K562 (cell line): ENCODE measurements at regions not wholly inside any gene's neighbourhood (a gene's known extent, or its start where the extent isn't known, plus 50 kb on each side); places are given as distances from the start of the nearest gene placed in this dataset.

Experiments
- CHD1 ChIP-seq: fragments of 200-600 bp; sonication (generic); IDR thresholded peaks from one replicate; pipeline ENCODE4 v1.6.1; 2012; ENCODE audit warnings: mild to moderate bottlenecking, moderate library complexity, low read length, inconsistent platforms
- ETS2 ChIP-seq: IDR thresholded peaks from 2 replicates; pipeline ENCODE4 v1.6.1; 2016; ENCODE audit warnings: borderline replicate concordance, missing genetic modification characterization, mild to moderate bottlenecking, moderate library complexity, missing compliant biosample characterization; ENCODE audit not compliant: poor library complexity, severe bottlenecking
- EWSR1 ChIP-seq: fragments of 450-650 bp; IDR thresholded peaks from 2 replicates; pipeline ENCODE4 v1.6.1; 2018; ENCODE audit warnings: borderline replicate concordance, mild to moderate bottlenecking, low read depth, moderate library complexity; ENCODE audit not compliant: partially characterized antibody
- MCM5 ChIP-seq: fragments of 450-650 bp; IDR thresholded peaks from 2 replicates; pipeline ENCODE4 v1.6.1; 2016; ENCODE audit warnings: low read depth
- PPARD ChIP-seq: fragments of 250-450 bp; sonication (Bioruptor Pico); IDR thresholded peaks from 2 replicates; pipeline ENCODE4 v1.8.0; 2022; ENCODE audit warnings: inconsistent platforms, mild to moderate bottlenecking, moderate library complexity
- SMARCE1 ChIP-seq: fragments of 450-650 bp; IDR thresholded peaks from 2 replicates; pipeline ENCODE4 v1.7.1; 2016; ENCODE audit warnings: mild to moderate bottlenecking
- TEAD1 ChIP-seq, 2 experiments: fragments of 450-650 bp in 1 of 2; sonication (generic) in 1 of 2; formaldehyde crosslinking; IDR thresholded peaks; 2 replicates each; pipeline versions ENCODE4 v1.4.0 to v1.8.0; 2020 to 2022; ENCODE audit warnings: mild to moderate bottlenecking in 2 of 2, missing genetic modification reagents in 1 of 2
- TFAM ChIP-seq: fragments of 250-450 bp; sonication (Bioruptor Pico); conservative IDR thresholded peaks from 2 replicates; pipeline ENCODE4 v1.5.0; 2021; ENCODE audit warnings: mild to moderate bottlenecking, moderate library complexity
- XRCC4 ChIP-seq: IDR thresholded peaks from one replicate; pipeline ENCODE4 v1.6.1; 2011; ENCODE audit not compliant: insufficient read depth, insufficient read length; ENCODE audit errors: extremely low read depth
- ZNF431 ChIP-seq: sonication (generic); formaldehyde crosslinking; IDR thresholded peaks from 2 replicates; pipeline ENCODE4 v1.8.0; 2022; ENCODE audit warnings: mild to moderate bottlenecking, missing genetic modification reagents
- ZNF76 ChIP-seq: fragments of 250-450 bp; sonication (Bioruptor Pico); IDR thresholded peaks from 2 replicates; pipeline ENCODE4 v1.4.0; 2020; ENCODE audit warnings: mild to moderate bottlenecking, moderate library complexity, borderline replicate concordance
- TF ChIP-seq, protein P1 (sequence below): fragments of 200-800 bp; sonication (Bioruptor generic); IDR thresholded peaks from 2 replicates; pipeline ENCODE4 v1.6.1; 2016; ENCODE audit warnings: missing genetic modification characterization, missing compliant biosample characterization
- TF ChIP-seq, protein P2 (sequence below), 2 experiments: fragments of 450-650 bp in 1 of 2; sonication (generic) in 1 of 2; formaldehyde crosslinking; conservative IDR thresholded peaks; 2 replicates each; pipeline versions ENCODE4 v1.4.0 to v1.8.1; 2020 to 2022; ENCODE audit warnings: mild to moderate bottlenecking in 1 of 2, missing genetic modification reagents in 1 of 2
- TF ChIP-seq, protein P3 (sequence below): sonication (generic); formaldehyde crosslinking; IDR thresholded peaks from 2 replicates; pipeline ENCODE4 v1.8.1; 2022; ENCODE audit warnings: missing genetic modification reagents
- TF ChIP-seq, protein P4 (sequence below): fragments of 200-400 bp; formaldehyde crosslinking; IDR thresholded peaks from 2 replicates; pipeline ENCODE4 v1.6.1; 2017; ENCODE audit warnings: mild to moderate bottlenecking, low read depth, low read length, moderate library complexity

GRCh38 chr4:123120473-123120872 is 198.1 kb upstream of the NUDT6 start (continued):
- TF ChIP-seq, protein P1, sequence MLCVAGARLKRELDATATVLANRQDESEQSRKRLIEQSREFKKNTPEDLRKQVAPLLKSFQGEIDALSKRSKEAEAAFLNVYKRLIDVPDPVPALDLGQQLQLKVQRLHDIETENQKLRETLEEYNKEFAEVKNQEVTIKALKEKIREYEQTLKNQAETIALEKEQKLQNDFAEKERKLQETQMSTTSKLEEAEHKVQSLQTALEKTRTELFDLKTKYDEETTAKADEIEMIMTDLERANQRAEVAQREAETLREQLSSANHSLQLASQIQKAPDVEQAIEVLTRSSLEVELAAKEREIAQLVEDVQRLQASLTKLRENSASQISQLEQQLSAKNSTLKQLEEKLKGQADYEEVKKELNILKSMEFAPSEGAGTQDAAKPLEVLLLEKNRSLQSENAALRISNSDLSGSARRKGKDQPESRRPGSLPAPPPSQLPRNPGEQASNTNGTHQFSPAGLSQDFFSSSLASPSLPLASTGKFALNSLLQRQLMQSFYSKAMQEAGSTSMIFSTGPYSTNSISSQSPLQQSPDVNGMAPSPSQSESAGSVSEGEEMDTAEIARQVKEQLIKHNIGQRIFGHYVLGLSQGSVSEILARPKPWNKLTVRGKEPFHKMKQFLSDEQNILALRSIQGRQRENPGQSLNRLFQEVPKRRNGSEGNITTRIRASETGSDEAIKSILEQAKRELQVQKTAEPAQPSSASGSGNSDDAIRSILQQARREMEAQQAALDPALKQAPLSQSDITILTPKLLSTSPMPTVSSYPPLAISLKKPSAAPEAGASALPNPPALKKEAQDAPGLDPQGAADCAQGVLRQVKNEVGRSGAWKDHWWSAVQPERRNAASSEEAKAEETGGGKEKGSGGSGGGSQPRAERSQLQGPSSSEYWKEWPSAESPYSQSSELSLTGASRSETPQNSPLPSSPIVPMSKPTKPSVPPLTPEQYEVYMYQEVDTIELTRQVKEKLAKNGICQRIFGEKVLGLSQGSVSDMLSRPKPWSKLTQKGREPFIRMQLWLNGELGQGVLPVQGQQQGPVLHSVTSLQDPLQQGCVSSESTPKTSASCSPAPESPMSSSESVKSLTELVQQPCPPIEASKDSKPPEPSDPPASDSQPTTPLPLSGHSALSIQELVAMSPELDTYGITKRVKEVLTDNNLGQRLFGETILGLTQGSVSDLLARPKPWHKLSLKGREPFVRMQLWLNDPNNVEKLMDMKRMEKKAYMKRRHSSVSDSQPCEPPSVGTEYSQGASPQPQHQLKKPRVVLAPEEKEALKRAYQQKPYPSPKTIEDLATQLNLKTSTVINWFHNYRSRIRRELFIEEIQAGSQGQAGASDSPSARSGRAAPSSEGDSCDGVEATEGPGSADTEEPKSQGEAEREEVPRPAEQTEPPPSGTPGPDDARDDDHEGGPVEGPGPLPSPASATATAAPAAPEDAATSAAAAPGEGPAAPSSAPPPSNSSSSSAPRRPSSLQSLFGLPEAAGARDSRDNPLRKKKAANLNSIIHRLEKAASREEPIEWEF, result no peak
- TF ChIP-seq TFAM (CRISPR knock-in tag) (no peak), XRCC4 (no peak), SMARCE1 (no peak), PPARD (CRISPR knock-in tag) (no peak), ETS2 (tag) (no peak), TEAD1 (CRISPR knock-in tag; IDR thresholded peaks at IDR 0.05) (no peak), MCM5 (no peak), CHD1 (no peak), ZNF431 (no peak), ZNF76 (no peak), EWSR1 (no peak)
- TF ChIP-seq, protein P2, sequence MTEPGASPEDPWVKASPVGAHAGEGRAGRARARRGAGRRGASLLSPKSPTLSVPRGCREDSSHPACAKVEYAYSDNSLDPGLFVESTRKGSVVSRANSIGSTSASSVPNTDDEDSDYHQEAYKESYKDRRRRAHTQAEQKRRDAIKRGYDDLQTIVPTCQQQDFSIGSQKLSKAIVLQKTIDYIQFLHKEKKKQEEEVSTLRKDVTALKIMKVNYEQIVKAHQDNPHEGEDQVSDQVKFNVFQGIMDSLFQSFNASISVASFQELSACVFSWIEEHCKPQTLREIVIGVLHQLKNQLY (CRISPR knock-in tag; conservative IDR thresholded peaks at IDR 0.05), result no peak
- TF ChIP-seq, protein P3, sequence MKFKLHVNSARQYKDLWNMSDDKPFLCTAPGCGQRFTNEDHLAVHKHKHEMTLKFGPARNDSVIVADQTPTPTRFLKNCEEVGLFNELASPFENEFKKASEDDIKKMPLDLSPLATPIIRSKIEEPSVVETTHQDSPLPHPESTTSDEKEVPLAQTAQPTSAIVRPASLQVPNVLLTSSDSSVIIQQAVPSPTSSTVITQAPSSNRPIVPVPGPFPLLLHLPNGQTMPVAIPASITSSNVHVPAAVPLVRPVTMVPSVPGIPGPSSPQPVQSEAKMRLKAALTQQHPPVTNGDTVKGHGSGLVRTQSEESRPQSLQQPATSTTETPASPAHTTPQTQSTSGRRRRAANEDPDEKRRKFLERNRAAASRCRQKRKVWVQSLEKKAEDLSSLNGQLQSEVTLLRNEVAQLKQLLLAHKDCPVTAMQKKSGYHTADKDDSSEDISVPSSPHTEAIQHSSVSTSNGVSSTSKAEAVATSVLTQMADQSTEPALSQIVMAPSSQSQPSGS (CRISPR knock-in tag), result no peak
- TF ChIP-seq, protein P4, sequence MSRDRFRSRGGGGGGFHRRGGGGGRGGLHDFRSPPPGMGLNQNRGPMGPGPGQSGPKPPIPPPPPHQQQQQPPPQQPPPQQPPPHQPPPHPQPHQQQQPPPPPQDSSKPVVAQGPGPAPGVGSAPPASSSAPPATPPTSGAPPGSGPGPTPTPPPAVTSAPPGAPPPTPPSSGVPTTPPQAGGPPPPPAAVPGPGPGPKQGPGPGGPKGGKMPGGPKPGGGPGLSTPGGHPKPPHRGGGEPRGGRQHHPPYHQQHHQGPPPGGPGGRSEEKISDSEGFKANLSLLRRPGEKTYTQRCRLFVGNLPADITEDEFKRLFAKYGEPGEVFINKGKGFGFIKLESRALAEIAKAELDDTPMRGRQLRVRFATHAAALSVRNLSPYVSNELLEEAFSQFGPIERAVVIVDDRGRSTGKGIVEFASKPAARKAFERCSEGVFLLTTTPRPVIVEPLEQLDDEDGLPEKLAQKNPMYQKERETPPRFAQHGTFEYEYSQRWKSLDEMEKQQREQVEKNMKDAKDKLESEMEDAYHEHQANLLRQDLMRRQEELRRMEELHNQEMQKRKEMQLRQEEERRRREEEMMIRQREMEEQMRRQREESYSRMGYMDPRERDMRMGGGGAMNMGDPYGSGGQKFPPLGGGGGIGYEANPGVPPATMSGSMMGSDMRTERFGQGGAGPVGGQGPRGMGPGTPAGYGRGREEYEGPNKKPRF, result no peak
